NCI-H2029 (cell line): ENCODE measurements at regions not wholly inside any gene's neighbourhood (a gene's known extent, or its start where the extent isn't known, plus 50 kb on each side); places are given as distances from the start of the nearest gene placed in this dataset.
"Not testable (repeated sequence)": the region's sequence is repeated elsewhere in the genome, so short reads cannot be mapped to it uniquely, and the experiment has no call there.

Experiments
- DNase-seq: peaks from one replicate; lab custom pipeline; 2025; lab: John Stamatoyannopoulos, UW

- no peak for DNase-seq
These were observed 147.4 kb upstream of the RPS23 start for GRCh38 chr5:82425591-82425990.

- DNase-seq: no peak
These were observed 146.1 kb upstream of the RPS23 start for GRCh38 chr5:82424211-82424610.

DNA sequence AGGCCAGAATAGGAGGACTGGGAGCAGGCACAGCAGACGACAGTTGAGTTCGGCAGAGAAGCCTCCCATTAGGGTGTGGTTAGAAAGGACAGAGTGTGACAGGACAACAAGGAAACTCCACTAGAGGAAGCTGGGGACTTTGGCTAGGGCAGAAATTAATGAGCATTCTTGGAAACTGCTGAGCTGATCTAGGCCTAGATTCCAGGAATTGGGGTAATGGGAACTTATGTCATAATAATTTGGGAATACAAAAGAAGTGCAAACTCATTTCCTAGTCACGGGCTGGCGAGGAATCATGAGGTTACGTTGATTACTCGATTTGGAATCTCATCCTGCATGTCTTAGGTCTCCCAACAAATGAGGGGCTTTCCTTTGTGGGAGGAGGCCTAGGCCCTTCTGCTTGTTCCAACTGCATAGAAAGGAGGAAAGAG lies 144.6 kb upstream of the RPS23 start:
- DNase-seq: no peak

DNA sequence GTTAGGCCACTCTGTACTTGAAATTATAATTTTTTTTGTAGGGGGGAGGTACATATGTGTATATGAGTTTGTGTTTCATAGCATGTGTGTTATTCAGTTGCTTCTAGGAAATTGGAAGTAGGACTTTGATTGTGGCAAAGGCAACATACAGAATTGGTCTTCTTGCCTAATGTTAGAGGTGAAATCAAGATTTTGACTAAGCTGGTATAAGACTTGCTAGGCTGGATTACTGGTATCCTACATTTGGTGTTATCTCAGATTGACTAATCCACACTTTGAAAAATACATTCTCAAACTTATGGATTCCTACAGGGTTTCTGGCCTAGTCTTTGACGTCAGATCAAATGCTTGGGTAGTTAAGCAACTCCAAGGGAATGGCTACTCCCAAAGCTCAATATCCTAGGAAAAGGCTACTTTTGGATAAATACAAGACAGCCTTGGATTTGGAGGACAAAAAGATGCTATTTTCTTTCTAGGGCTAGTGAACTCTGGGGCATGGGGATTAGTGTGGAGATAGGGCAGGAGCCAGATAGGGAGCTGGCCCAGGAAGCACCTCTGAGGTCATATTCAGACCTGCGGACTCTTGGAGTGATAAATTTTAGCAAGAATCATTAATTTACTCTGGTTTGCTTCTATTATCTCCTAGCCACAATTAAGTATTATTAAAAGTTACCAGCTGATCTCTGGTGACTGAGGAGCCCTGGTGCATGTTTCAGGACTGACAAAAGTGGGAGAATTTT lies 144.0 kb upstream of the RPS23 start:
- no peak for DNase-seq

- no peak for DNase-seq
These were observed 143.0 kb upstream of the RPS23 start for GRCh38 chr5:82421119-82421518.

- not testable (repeated sequence) for DNase-seq
These were observed 142.4 kb upstream of the RPS23 start for GRCh38 chr5:82420524-82420923.

GRCh38 chr5:82419559-82420332 lies 141.6 kb upstream of the RPS23 start:
- no peak for DNase-seq

- DNase-seq: no peak
These were observed 140.4 kb upstream of the RPS23 start for GRCh38 chr5:82418608-82418950.

DNA sequence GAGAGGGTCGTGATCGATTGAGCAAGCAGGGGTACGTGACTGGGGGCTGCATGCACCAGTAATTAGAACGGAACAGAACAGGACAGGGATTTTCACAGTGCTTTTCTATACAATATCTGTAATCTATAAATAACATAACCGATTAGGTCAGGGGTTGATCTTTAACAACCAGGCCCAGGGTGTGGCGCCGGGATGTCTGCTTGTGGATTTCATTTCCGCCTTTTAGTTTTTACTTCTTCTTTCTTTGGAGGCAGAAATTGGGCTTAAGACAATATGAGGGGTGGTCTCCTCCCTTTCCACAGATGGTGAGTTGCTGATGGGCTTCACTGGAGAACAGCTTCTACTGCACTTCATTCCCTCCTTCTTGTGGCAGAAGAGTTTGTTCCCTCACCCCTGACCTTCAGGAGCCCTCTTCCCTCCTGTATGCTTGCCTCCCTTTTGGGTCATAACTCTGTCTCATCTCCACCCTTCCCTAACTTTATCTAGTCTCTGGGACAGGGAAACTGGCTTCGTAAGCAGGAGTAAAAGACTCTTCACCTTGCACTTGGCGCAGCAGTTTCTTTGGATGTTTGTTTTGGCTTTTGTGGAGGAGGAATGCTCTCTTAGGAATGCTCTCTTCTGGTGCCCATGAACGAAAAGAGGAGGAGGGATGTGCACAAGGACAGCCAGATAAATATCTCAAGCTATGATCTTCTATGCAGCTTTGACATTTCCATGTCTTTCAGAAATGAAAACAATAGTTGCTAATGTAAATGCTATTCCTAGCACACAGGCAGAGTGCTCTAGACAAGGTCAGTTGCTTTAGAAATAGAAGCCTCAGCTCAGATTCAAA lies 139.8 kb upstream of the RPS23 start:
- DNase-seq: no peak

GRCh38 chr5:82416512-82416911 lies 138.4 kb upstream of the RPS23 start:
- no peak for DNase-seq

- no peak for DNase-seq
These were observed 135.9 kb upstream of the RPS23 start for GRCh38 chr5:82414041-82414388.

DNA sequence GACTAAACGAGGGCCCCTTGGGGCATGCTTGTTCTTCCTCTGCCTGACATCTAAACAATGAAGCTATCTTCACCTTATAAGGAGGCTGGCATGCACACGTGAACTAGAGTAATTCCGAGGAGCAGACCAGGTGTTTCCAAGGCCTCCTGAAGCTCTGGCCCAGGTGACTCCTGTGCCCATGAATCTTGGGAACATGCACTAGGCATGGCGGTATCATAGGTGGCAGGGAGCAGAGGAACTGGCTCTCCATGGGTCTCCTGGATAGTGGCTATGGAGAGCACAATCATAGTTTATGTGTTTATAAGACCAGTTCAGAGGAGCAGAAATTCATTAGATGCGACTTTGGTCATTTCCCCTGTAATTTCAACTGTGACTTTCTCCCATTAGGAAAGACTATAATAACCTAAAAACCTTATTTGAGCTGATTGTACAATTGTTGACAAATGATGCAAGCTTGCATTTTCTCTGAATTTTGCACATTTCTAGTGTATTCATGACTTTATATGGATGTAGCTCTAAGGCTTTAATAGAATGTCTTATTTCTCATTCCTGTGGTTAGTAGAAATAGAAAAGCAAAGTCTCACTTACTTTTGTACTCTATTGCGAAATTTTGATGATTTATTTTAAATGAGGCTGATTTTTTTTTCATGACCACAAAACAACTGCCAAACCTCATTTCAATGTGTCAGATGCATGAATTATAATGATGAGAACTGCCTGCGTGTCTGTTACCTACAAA lies 135.3 kb upstream of the RPS23 start:
- no peak for DNase-seq

- no peak for DNase-seq
These were observed 129.9 kb upstream of the RPS23 start for GRCh38 chr5:82408033-82408432.

- DNase-seq: peak; percentile 78
These were observed 128.1 kb upstream of the RPS23 start for GRCh38 chr5:82406205-82406773.

GRCh38 chr5:82405618-82406204 lies 127.6 kb upstream of the RPS23 start:
- DNase-seq: peak; percentile 78

DNA sequence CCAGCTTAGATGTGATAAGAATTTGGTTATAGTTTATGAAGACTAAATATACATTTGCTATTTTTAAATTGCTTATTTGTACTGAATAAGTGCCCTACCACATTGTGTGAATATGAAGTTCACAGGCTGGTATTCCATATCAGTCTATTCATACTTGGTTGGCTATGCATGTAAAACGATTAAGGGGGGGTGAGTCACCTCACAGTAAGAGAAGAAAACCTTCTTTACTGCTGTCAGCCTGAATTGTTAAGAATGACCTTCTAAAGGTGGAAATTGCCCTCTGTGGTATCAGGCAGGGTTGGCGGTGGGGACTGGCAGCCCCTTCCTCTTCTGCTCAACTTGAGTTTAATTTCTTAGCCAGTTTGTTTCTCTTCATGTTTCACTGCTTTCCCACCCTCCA lies 127.0 kb upstream of the RPS23 start:
- DNase-seq: no peak

DNA sequence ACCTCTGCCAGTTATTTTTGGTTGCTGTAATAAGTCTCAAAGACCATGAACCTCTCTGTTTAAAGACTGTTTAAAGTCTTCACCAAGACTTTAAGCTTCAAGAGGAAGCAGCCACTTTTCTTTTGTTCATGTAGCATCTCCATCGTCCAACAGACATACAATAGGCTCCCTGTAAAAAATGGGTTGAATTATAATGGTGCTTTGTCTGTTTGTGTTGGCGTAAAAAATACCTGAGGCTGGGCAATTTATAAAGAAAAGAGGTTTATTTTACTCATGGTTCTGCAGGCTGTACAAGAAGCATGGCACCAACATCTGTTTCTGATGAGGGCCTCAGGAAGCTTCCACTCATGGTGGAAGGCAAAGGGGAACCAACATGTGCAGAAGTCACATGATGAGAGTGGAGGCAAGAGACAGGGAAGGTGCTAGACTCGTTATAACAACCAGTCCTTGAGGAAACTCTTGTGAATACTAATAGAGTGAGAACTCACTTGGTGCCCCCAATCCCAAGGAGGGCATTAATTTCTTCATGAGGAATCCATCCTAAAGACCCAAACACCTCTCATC lies 126.3 kb upstream of the RPS23 start:
- DNase-seq: no peak

GRCh38 chr5:82403724-82404123 lies 125.6 kb upstream of the RPS23 start:
- no peak for DNase-seq

- no peak for DNase-seq
These were observed 124.9 kb upstream of the RPS23 start for GRCh38 chr5:82403026-82403425.

GRCh38 chr5:82399111-82399510 lies 121.0 kb upstream of the RPS23 start:
- DNase-seq: no peak

DNA sequence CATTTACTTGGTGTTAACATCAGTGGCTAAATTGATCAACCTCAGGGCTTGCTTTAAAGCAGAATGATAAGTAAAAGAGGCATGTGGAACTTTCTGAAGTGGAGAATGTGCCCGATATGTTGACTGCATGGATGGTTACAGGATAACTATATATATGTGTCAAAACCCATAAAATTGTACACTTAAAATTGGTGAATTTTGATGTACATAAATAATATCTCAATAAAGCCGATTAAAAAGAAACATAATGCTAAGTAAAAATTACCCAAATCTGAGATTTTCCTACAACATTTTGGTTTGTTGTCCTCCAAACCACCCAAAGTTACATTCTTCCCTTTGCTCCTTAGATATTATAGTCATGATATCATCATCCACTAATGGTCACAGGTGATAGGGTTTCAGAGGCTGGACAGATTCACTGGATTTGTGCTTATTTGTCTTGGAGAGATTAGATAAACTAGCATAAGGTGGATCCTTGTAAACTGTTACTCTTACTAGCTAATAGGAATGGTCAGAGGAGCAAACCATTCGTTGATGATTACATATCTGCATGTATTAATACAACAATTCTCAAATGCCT lies 119.7 kb upstream of the RPS23 start:
- no peak for DNase-seq
